Stimulated activated naive CD8-positive, alpha-beta T cell treated with anti-CD3 and anti-CD28 coated beads, Interleukin-15, Interleukin-2, amounts not matched to agents 100 U/mL and 50 U/mL, for 24 hours (primary cell): ENCODE measurements at regions not wholly inside any gene's neighbourhood (a gene's known extent, or its start where the extent isn't known, plus 50 kb on each side); places are given as distances from the start of the nearest gene placed in this dataset.
"Not testable (repeated sequence)": the region's sequence is repeated elsewhere in the genome, so short reads cannot be mapped to it uniquely, and the experiment has no call there.

Source experiments
- ATAC-seq: fragments of 150-1000 bp; cut with Tn5 transposase; one replicate; pipeline ENCODE4 v1.10.0; 2021
- DNase-seq: peaks from one replicate; pipeline ENCODE4 v3.0.0; 2021

GRCh38 chr2:204363513-204363912 is 181.8 kb upstream of the PARD3B start:
- DNase-seq = no peak
- no peak for ATAC-seq

GRCh38 chr2:204364860-204365535 is 180.3 kb upstream of the PARD3B start:
- ATAC-seq = no peak
- DNase-seq = no peak

- no peak for ATAC-seq
- DNase-seq = no peak
Observed at GRCh38 chr2:204365811-204366210, 179.5 kb upstream of the PARD3B start.

GRCh38 chr2:204367466-204367865 is 177.8 kb upstream of the PARD3B start:
- no peak for DNase-seq
- ATAC-seq = no peak

GRCh38 chr2:204370172-204370718 is 175.0 kb upstream of the PARD3B start:
- ATAC-seq = no peak
- DNase-seq = no peak

- ATAC-seq (no peak), DNase-seq (no peak)
Observed at GRCh38 chr2:204373942-204374341, 171.3 kb upstream of the PARD3B start.

- no peak for ATAC-seq
- DNase-seq = no peak
Observed at GRCh38 chr2:204380141-204380881, 165.0 kb upstream of the PARD3B start.

GRCh38 chr2:204386668-204387067 is 158.6 kb upstream of the PARD3B start:
- ATAC-seq (no peak), DNase-seq (no peak)

GRCh38 chr2:204389120-204389519 is 156.2 kb upstream of the PARD3B start:
- DNase-seq = no peak
- ATAC-seq = no peak

GRCh38 chr2:204389856-204390255 is 155.4 kb upstream of the PARD3B start:
- no peak for ATAC-seq
- DNase-seq = no peak

- ATAC-seq (no peak), DNase-seq (no peak)
Observed at GRCh38 chr2:204395539-204395938, 149.7 kb upstream of the PARD3B start.

GRCh38 chr2:204401114-204401513 is 144.2 kb upstream of the PARD3B start:
- DNase-seq = no peak
- no peak for ATAC-seq

- ATAC-seq (no peak), DNase-seq (no peak)
Observed at GRCh38 chr2:204407204-204408014, 137.9 kb upstream of the PARD3B start.

- not testable (repeated sequence) for DNase-seq, ATAC-seq
Observed at GRCh38 chr2:204412782-204413181, 132.5 kb upstream of the PARD3B start.

GRCh38 chr2:204415406-204416181 is 129.7 kb upstream of the PARD3B start:
- DNase-seq = no peak
- ATAC-seq = no peak

GRCh38 chr2:204416236-204416635 is 129.0 kb upstream of the PARD3B start:
- no peak for ATAC-seq

GRCh38 chr2:204425821-204426220 is 119.5 kb upstream of the PARD3B start:
- ATAC-seq (no peak), DNase-seq (no peak)

More at GRCh38 chr2:204416236-204416635, 129.0 kb upstream of the PARD3B start:
- no peak for DNase-seq

- no peak for DNase-seq
- ATAC-seq = no peak
Observed at GRCh38 chr2:204428675-204429074, 116.6 kb upstream of the PARD3B start.

GRCh38 chr2:204431529-204431928 is 113.7 kb upstream of the PARD3B start:
- no peak for ATAC-seq
- DNase-seq = no peak

GRCh38 chr2:204432196-204432595 is 113.1 kb upstream of the PARD3B start:
- DNase-seq (no peak), ATAC-seq (no peak)

- ATAC-seq = no peak
Observed at GRCh38 chr2:204434660-204435462, 110.4 kb upstream of the PARD3B start.

More at GRCh38 chr2:204434660-204435462, 110.4 kb upstream of the PARD3B start:
- no peak for DNase-seq
